Nephron progenitor cell (in vitro differentiated cells): ENCODE measurements at regions not wholly inside any gene's neighbourhood (a gene's known extent, or its start where the extent isn't known, plus 50 kb on each side); places are given as distances from the start of the nearest gene placed in this dataset.

Experiments used
- DNase-seq: peaks from one replicate; pipeline ENCODE4 v3.0.0; 2021
- H3K27ac Mint-ChIP-seq: 2 replicates; pipeline ENCODE4 v1.8.0; 2021; ENCODE audit warnings: mild to moderate bottlenecking, moderate library complexity, mixed read lengths
- H3K27me3 Mint-ChIP-seq: 2 replicates; pipeline ENCODE4 v1.8.0; 2021; ENCODE audit warnings: mild to moderate bottlenecking, low read depth, mixed read lengths; ENCODE audit not compliant: poor library complexity
- H3K36me3 Mint-ChIP-seq: 2 replicates; pipeline ENCODE4 v1.8.0; 2021; ENCODE audit warnings: low read depth, mixed read lengths
- H3K4me1 Mint-ChIP-seq: 2 replicates; pipeline ENCODE4 v1.8.0; 2021; ENCODE audit warnings: mixed read lengths
- H3K4me3 Mint-ChIP-seq: 2 replicates; pipeline ENCODE4 v1.8.0; 2021; ENCODE audit warnings: mild to moderate bottlenecking, moderate library complexity, mixed read lengths
- H3K9me3 Mint-ChIP-seq: 2 replicates; pipeline ENCODE4 v1.8.0; 2021; ENCODE audit warnings: mild to moderate bottlenecking, moderate library complexity, mixed read lengths
- TF ChIP-seq, protein P1 (sequence below): fragments of 200-600 bp; sonication (generic); IDR thresholded peaks from 2 replicates; pipeline ENCODE4 v1.5.0; 2021; ENCODE audit warnings: antibody characterized with exemption

DNA sequence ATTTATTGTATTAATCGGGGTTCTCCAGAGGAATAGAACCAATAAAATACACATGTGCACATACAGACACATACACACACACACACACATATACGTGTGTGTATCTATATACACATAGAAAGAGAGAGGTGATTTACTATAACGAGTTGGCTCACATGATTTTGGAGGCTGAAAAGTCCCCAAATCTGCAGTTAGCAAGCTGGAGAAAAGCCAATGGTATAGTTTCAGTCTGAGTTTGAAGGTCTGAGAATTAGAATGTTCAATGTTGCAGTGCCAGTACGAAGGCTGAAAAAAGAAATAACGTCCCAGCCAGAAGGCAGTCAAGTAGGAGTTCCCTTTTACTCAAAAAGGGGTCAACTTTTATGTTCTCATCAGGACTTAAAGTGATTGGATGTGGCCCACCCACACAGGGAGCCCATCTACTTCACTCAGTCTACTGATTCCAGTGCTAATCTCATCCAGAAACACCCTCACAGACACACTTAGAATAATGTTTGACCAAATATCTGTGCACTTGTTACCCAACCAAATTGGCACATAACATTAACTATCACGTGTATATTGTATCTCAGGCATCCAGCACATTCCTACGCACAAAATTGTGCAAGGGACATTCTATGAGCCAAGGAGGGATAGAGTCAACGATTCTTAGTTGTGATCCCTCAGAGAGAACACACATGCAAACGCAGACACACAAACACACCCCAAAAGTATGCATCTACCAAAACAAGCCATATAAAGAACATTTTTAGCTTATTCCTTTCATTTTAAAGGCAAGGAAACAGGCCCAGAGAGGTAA is 195.5 kb upstream of the DUSP10 start:
- peaks cover 12% of the 10 kb centered on the region for H3K27me3 Mint-ChIP-seq
- H3K36me3 Mint-ChIP-seq: no peaks in the 10 kb centered on the region
- H3K4me3 Mint-ChIP-seq: no peak overlapping the region
- TF ChIP-seq, protein P1, sequence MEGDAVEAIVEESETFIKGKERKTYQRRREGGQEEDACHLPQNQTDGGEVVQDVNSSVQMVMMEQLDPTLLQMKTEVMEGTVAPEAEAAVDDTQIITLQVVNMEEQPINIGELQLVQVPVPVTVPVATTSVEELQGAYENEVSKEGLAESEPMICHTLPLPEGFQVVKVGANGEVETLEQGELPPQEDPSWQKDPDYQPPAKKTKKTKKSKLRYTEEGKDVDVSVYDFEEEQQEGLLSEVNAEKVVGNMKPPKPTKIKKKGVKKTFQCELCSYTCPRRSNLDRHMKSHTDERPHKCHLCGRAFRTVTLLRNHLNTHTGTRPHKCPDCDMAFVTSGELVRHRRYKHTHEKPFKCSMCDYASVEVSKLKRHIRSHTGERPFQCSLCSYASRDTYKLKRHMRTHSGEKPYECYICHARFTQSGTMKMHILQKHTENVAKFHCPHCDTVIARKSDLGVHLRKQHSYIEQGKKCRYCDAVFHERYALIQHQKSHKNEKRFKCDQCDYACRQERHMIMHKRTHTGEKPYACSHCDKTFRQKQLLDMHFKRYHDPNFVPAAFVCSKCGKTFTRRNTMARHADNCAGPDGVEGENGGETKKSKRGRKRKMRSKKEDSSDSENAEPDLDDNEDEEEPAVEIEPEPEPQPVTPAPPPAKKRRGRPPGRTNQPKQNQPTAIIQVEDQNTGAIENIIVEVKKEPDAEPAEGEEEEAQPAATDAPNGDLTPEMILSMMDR: no peak
- H3K9me3 Mint-ChIP-seq: peaks cover 25% of the 10 kb centered on the region
- no peak for DNase-seq
- no peak overlapping the region for H3K27ac Mint-ChIP-seq
- no peaks in the 10 kb centered on the region for H3K4me1 Mint-ChIP-seq

DNA sequence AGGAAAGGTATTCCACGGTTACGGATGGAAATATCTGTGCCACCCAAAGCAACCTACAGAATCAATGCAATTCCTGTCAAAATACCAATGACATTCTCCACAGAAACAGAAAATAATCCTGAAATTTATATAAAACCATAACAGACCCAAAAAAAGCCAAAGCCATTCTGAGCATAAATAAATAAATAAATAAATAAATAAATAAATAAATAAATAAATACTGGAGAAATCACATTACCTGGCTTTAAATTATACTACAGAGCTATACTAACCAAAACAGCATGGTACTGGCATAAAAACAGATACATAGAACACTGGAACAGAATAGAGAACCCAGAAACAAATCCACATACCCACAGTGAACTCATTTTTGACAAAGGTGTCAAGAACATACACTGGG is 191.9 kb upstream of the DUSP10 start:
- Mint-ChIP-seq H3K4me3 (no peak overlapping the region), H3K27me3 (peaks cover 6% of the 10 kb centered on the region), H3K9me3 (peaks cover 33% of the 10 kb centered on the region), H3K4me1 (no peaks in the 10 kb centered on the region), H3K36me3 (no peaks in the 10 kb centered on the region), H3K27ac (no peak overlapping the region)
- TF ChIP-seq, protein P1: no peak
- DNase-seq: no peak

DNA sequence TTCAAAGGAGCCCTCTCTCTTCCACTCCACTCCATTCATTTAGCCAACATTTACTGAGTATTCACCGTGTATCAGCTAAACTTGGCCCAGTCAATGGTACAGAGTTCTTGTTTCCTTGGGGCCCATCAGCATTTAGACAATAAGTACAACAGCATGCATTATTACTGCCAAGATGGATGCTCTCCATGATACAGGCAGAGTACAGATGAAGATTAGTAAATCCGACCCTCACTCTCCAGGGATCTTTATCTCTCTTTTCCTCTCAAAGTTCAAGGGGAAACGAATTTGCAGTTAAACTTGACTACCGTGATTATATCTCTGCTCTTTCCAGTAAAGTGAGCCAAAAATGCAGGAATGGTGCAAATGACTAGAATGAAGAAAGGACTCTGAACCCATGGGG is 184.6 kb upstream of the DUSP10 start:
- TF ChIP-seq, protein P1: no peak
- H3K36me3 Mint-ChIP-seq: no peaks in the 10 kb centered on the region

DNA sequence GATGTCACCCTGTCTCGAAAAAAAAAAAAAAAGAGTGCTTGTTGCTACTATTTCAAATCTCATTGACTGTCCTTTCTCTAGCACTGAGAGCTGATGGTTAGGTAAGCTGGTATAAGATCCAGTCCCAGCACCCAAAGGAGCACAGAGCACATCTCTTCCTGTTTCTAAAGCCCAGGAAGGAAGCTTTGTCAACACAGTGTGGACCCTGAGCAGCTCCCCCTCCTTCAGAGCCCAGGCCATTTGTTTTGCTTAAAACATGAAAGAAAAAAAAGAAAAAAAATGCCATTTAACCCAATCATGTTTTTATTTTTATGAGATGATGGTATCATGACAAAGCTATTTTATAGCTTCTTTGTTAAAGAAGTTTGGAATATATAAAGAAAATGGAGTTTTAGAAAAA is 184.1 kb upstream of the DUSP10 start:
- Mint-ChIP-seq H3K27me3 (no peaks in the 10 kb centered on the region), H3K36me3 (no peaks in the 10 kb centered on the region), H3K4me3 (no peak overlapping the region), H3K9me3 (peaks cover 8% of the 10 kb centered on the region), H3K27ac (no peak overlapping the region), H3K4me1 (no peaks in the 10 kb centered on the region)
- DNase-seq: no peak
- TF ChIP-seq, protein P1: no peak

More for the DNA sequence above, 184.6 kb upstream of the DUSP10 start:
- H3K9me3 Mint-ChIP-seq: peaks cover 8% of the 10 kb centered on the region
- no peaks in the 10 kb centered on the region for H3K27me3 Mint-ChIP-seq
- H3K4me3 Mint-ChIP-seq: no peak overlapping the region
- no peak overlapping the region for H3K27ac Mint-ChIP-seq
- DNase-seq: no peak
- H3K4me1 Mint-ChIP-seq: no peaks in the 10 kb centered on the region

DNA sequence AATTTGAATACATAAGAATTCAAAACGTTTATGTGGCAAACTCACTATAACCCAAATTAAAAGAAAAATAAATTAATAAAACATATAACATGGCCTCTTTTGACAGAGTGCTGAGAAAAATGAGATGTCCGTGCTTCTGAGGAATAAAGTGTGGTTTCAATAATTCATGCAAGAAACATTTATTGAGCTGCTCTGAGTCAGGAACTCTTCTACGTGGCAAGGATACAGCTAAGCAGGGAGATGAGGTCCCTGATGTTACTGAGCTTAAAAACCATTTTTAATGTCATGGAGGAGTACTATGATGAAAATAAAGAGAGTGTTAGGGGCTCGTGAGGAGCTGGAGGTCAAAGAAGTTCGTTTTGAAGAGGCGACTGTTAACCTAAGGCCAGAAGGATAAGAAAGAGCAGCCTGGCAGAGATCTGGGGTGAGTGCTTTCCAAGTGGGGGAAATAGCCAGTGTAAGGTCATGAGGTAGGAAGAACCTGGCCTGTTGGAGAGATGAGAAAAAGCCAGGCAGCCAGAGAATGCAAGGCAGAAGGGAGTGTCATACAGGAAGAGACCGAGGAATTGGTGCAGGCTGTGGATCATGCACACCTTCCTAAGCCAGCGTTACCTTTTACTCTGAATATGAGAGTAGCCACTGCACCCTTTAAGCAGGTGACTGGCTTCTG is 182.2 kb upstream of the DUSP10 start:
- TF ChIP-seq, protein P1: no peak
- Mint-ChIP-seq H3K36me3 (no peaks in the 10 kb centered on the region), H3K4me3 (no peak overlapping the region), H3K27ac (no peak overlapping the region), H3K4me1 (no peaks in the 10 kb centered on the region), H3K27me3 (no peaks in the 10 kb centered on the region), H3K9me3 (no peaks in the 10 kb centered on the region)
- no peak for DNase-seq
